ENCODE measurements at regions not wholly inside any gene's neighbourhood (a gene's known extent, or its start where the extent isn't known, plus 50 kb on each side); places are given as distances from the start of the nearest gene placed in this dataset.

- TF ChIP-seq, protein P1, sequence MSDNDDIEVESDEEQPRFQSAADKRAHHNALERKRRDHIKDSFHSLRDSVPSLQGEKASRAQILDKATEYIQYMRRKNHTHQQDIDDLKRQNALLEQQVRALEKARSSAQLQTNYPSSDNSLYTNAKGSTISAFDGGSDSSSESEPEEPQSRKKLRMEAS (IDR thresholded peaks at IDR 0.05), result no peak
- TF ChIP-seq CEBPB (IDR thresholded peaks at IDR 0.05) (no peak), EGR1 (IDR thresholded peaks at IDR 0.05) (no peak), TCF12 (IDR thresholded peaks at IDR 0.05; ENCODE audit: low read depth) (no peak), TEAD4 (IDR thresholded peaks at IDR 0.05) (no peak), CREB1 (IDR thresholded peaks at IDR 0.05; ENCODE audit: low read depth) (no peak)
- TF ChIP-seq, protein P2, sequence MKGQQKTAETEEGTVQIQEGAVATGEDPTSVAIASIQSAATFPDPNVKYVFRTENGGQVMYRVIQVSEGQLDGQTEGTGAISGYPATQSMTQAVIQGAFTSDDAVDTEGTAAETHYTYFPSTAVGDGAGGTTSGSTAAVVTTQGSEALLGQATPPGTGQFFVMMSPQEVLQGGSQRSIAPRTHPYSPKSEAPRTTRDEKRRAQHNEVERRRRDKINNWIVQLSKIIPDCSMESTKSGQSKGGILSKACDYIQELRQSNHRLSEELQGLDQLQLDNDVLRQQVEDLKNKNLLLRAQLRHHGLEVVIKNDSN (IDR thresholded peaks at IDR 0.05), result no peak
Observed at GRCh38 chr4:187027272-187027671, 303.6 kb upstream of the FAT1 start.

- TF ChIP-seq CEBPB (IDR thresholded peaks at IDR 0.05) (no peak), REST (IDR thresholded peaks at IDR 0.05; ENCODE audit: low read depth) (no peak), FOXM1 (IDR thresholded peaks at IDR 0.05; ENCODE audit: borderline replicate concordance, low read depth) (no peak), EP300 (IDR thresholded peaks at IDR 0.05; ENCODE audit: borderline replicate concordance) (no peak)
Observed at GRCh38 chr4:187042251-187042650, 318.6 kb upstream of the FAT1 start.

- TF ChIP-seq, protein P1 (IDR thresholded peaks at IDR 0.05), result no peak
- TF ChIP-seq EP300 (IDR thresholded peaks at IDR 0.05; ENCODE audit: borderline replicate concordance) (no peak), FOXM1 (IDR thresholded peaks at IDR 0.05; ENCODE audit: borderline replicate concordance, low read depth) (no peak), RAD21 (IDR thresholded peaks at IDR 0.05; ENCODE audit: low read depth) (no peak), YY1 (IDR thresholded peaks at IDR 0.05; ENCODE audit: low read depth) (no peak), TCF12 (IDR thresholded peaks at IDR 0.05; ENCODE audit: low read depth) (no peak), CEBPB (IDR thresholded peaks at IDR 0.05) (no peak), TAF1 (IDR thresholded peaks at IDR 0.05; ENCODE audit: low read depth) (no peak), REST (IDR thresholded peaks at IDR 0.05; ENCODE audit: low read depth) (no peak), ZBTB7A (IDR thresholded peaks at IDR 0.05; ENCODE audit: low read depth) (no peak), CREB1 (IDR thresholded peaks at IDR 0.05; ENCODE audit: low read depth) (no peak), TEAD4 (IDR thresholded peaks at IDR 0.05) (no peak), NFIC (IDR thresholded peaks at IDR 0.05) (no peak), EGR1 (IDR thresholded peaks at IDR 0.05) (no peak)
- TF ChIP-seq, protein P2 (IDR thresholded peaks at IDR 0.05), result no peak
Observed at GRCh38 chr4:187046471-187046870, 322.8 kb upstream of the FAT1 start.

DNA sequence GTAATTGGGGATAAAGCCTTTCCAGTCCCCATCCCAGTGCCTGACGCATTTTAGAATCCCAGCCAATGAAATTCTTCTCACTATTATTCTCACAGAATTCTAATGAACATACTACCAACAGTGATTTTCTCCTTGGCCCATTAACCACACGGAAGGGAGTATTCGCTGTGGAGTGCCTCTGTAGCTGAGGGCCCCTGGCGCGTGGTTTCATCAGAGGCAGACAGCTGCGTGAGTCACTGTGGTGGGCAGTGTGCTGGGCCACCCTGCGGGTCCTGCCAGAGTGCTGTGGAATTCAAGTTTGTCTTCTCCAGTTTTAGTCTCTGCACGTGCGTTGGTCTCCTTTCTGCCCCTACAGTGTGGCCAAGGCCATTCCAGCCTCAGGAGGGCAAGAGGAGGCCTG is 335.4 kb upstream of the FAT1 start:
- TF ChIP-seq NFIC (IDR thresholded peaks at IDR 0.05) (no peak), RAD21 (IDR thresholded peaks at IDR 0.05; ENCODE audit: low read depth) (no peak), TCF12 (IDR thresholded peaks at IDR 0.05; ENCODE audit: low read depth) (no peak), EP300 (IDR thresholded peaks at IDR 0.05; ENCODE audit: borderline replicate concordance) (no peak), EGR1 (IDR thresholded peaks at IDR 0.05) (no peak), FOXM1 (IDR thresholded peaks at IDR 0.05; ENCODE audit: borderline replicate concordance, low read depth) (no peak)

- no peak for TF ChIP-seq CEBPB (IDR thresholded peaks at IDR 0.05)
- no peak for TF ChIP-seq RAD21 (IDR thresholded peaks at IDR 0.05; ENCODE audit: low read depth)
Observed at GRCh38 chr4:187059895-187060294, 336.2 kb upstream of the FAT1 start.

DNA sequence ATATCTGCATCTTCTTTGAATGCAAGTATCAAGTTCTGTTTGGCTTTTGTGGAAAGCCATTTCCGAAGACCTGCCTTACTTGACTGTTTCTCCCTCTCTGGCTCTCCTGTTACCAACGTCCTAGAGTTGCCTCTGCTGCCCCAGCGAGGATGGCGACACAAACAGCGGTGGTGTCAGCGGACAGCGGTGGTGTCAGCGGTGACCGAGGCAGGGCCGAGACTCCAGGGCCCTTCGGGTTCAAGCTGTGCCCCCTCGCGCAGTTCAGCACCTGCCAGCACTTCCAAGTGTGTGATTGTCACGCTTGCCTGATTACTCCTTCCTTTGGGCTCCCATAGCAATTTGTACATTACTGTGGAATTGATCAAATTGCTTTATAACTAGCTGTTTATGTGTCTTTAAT is 336.9 kb upstream of the FAT1 start:
- TF ChIP-seq ZBTB7A (IDR thresholded peaks at IDR 0.05; ENCODE audit: low read depth) (no peak), CREB1 (IDR thresholded peaks at IDR 0.05; ENCODE audit: low read depth) (no peak)

- TF ChIP-seq, protein P1 (IDR thresholded peaks at IDR 0.05), result no peak
- TF ChIP-seq EP300 (IDR thresholded peaks at IDR 0.05; ENCODE audit: borderline replicate concordance) (no peak), ZBTB7A (IDR thresholded peaks at IDR 0.05; ENCODE audit: low read depth) (no peak), EGR1 (IDR thresholded peaks at IDR 0.05) (no peak), TAF1 (IDR thresholded peaks at IDR 0.05; ENCODE audit: low read depth) (no peak)
Observed at GRCh38 chr4:187063251-187063650, 339.6 kb upstream of the FAT1 start.

Measured in Ishikawa (cell line).